GM12878 (cell line): ENCODE measurements at regions not wholly inside any gene's neighbourhood (a gene's known extent, or its start where the extent isn't known, plus 50 kb on each side); places are given as distances from the start of the nearest gene placed in this dataset.

Source experiments
- ATAC-seq: fragments of 200-7000 bp; cut with Tn5 transposase; 3 replicates; pipeline ENCODE4 v1.9.1; 2020; ENCODE audit warnings: mild to moderate bottlenecking, moderate library complexity
- BruUV-seq: library from RNA; stranded (reverse); fragments of 400-500 nt; replicated peaks from 2 replicates; lab custom pipeline; 2021; lab: Mats Ljungman, UMichigan
- CTCF ChIA-PET: fragments of 300-600 bp; sonication (Branson Sonifier 250); formaldehyde crosslinking; extraction: SDS; loops from one replicate; lab custom pipeline; 2021; ENCODE audit warnings: inconsistent platforms; lab: Yijun Ruan, JAX
- POLR2A ChIA-PET: fragments of 350-600 bp; formaldehyde crosslinking; extraction: SDS; loops from one replicate; lab custom pipeline; 2021; ENCODE audit warnings: inconsistent platforms; lab: Charles Lee
- RAD21 ChIA-PET: fragments of 300-600 bp; sonication (Branson Sonifier 250); formaldehyde crosslinking; loops from one replicate; lab custom pipeline; 2023; ENCODE audit warnings: antibody characterized with exemption; ENCODE audit not compliant: unreplicated experiment; lab: Charles Lee
- SMC1A ChIA-PET: fragments of 300-600 bp; sonication (Branson Sonifier 250); formaldehyde crosslinking; loops from one replicate; lab custom pipeline; 2023; ENCODE audit not compliant: unreplicated experiment, uncharacterized antibody; lab: Charles Lee
- DNase-seq: peaks from one replicate; pipeline ENCODE4 v3.0.0-alpha.2; 2011; ENCODE audit warnings: low read depth, low spot score
- FAIRE-seq: peaks from 3 replicates; lab custom pipeline; 2011; peaks lifted over from hg19 to GRCh38; lab: Jason Lieb, UNC
- H2AFZ ChIP-seq: 2 replicates; pipeline ENCODE4 v1.6.0; 2011; ENCODE audit warnings: low read depth, low read length, control low read depth; ENCODE audit not compliant: control insufficient read depth
- H3K27ac ChIP-seq: 2 replicates; pipeline ENCODE4 v1.5.1; 2011; ENCODE audit warnings: control low read depth; ENCODE audit not compliant: control insufficient read depth, insufficient read depth
- H3K27me3 ChIP-seq, 2 experiments: replicated peaks in 1 of 2; 2 replicates each; pipeline versions ENCODE4 v1.6.0 to v1.6.1; 2011; ENCODE audit warnings: low read length in 1 of 2; ENCODE audit not compliant: control insufficient read depth in 2 of 2, insufficient read depth in 2 of 2
- H3K36me3 ChIP-seq, 2 experiments: 2 replicates each; pipeline ENCODE4 v1.5.1; 2011; ENCODE audit warnings: low read length in 1 of 2; ENCODE audit not compliant: control insufficient read depth in 2 of 2, insufficient read depth in 2 of 2
- H3K4me1 ChIP-seq: 2 replicates; pipeline ENCODE4 v1.6.1; 2011; ENCODE audit warnings: mild to moderate bottlenecking, low read length, moderate library complexity, mixed read lengths; ENCODE audit not compliant: control insufficient read depth, insufficient read depth
- H3K4me2 ChIP-seq: 2 replicates; pipeline ENCODE4 v1.6.0; 2011; ENCODE audit warnings: control low read depth; ENCODE audit not compliant: control insufficient read depth, insufficient read depth
- H3K4me3 ChIP-seq: fragments of 200-600 bp; sonication (generic); 2 replicates; pipeline ENCODE4 v1.5.1; 2016
- H3K79me2 ChIP-seq: 2 replicates; pipeline ENCODE4 v1.6.0; 2011; ENCODE audit warnings: low read length; ENCODE audit not compliant: control insufficient read depth, insufficient read depth
- H3K9ac ChIP-seq: 2 replicates; pipeline ENCODE4 v1.8.0; 2011; ENCODE audit warnings: low read length, control low read depth, mixed read lengths; ENCODE audit not compliant: control insufficient read depth, insufficient read depth
- H3K9me3 ChIP-seq: replicated peaks from 3 replicates; pipeline ENCODE4 v1.5.1; 2011; ENCODE audit warnings: mild to moderate bottlenecking, low read length; ENCODE audit not compliant: control insufficient read depth, insufficient read depth
- H4K20me1 ChIP-seq: 2 replicates; pipeline ENCODE4 v1.6.0; 2011; ENCODE audit not compliant: control insufficient read depth, insufficient read depth
- DPF2 ChIP-seq: fragments of 450-650 bp; IDR thresholded peaks from 2 replicates; pipeline ENCODE4 v1.6.1; 2017; ENCODE audit warnings: mild to moderate bottlenecking
- EED ChIP-seq: sonication (generic); IDR thresholded peaks from 2 replicates; pipeline ENCODE4 v1.6.1; 2016; ENCODE audit warnings: antibody characterized with exemption, low read depth
- EGR1 ChIP-seq, 2 experiments: IDR thresholded peaks; 1 replicate in 1 of 2; 2 replicates in 1 of 2; pipeline ENCODE4 v1.6.1; 2011 to 2012; ENCODE audit warnings: low read depth in 2 of 2, low read length in 2 of 2, borderline replicate concordance in 1 of 2, mild to moderate bottlenecking in 1 of 2, moderate library complexity in 1 of 2
- NR2C2 ChIP-seq: IDR thresholded peaks from 2 replicates; pipeline ENCODE4 v1.6.1; 2011; ENCODE audit warnings: borderline replicate concordance, low read depth; ENCODE audit not compliant: control insufficient read depth, insufficient read length
- PAX8 ChIP-seq: fragments of 450-650 bp; IDR thresholded peaks from 2 replicates; pipeline ENCODE4 v1.6.1; 2017; ENCODE audit warnings: mild to moderate bottlenecking, moderate library complexity
- SREBF1 ChIP-seq: IDR thresholded peaks from 2 replicates; pipeline ENCODE4 v1.6.1; 2012; ENCODE audit warnings: mild to moderate bottlenecking, low read length
- TAF1 ChIP-seq: IDR thresholded peaks from 2 replicates; pipeline ENCODE4 v1.6.1; 2011; ENCODE audit warnings: mild to moderate bottlenecking, low read depth, low read length, borderline replicate concordance
- TCF12 ChIP-seq: IDR thresholded peaks from 2 replicates; pipeline ENCODE4 v1.6.1; 2011; ENCODE audit warnings: low read depth, mild to moderate bottlenecking, low read length
- WGBS: methylation state at CpG from one replicate; pipeline ENCODE4 v1.1.6; 2016; ENCODE audit warnings: low lambda C conversion rate; ENCODE audit not compliant: insufficient replicate concordance, insufficient coverage; ENCODE audit errors: missing lambda C conversion rate; 5-methylcytosine and 5-hydroxymethylcytosine counted together
- in situ Hi-C: fragments of 300-500 bp; cut with MboI; formaldehyde crosslinking; loops from 9 replicates; pipeline ENCODE4 v1.14.3; 2018; ENCODE audit warnings: mixed read lengths
- intact Hi-C: fragments of 100-400 bp; cut with micrococcal nuclease; formaldehyde crosslinking; loops from one replicate; pipeline ENCODE4 v1.14.2; 2022; ENCODE audit not compliant: unreplicated experiment
- TF ChIP-seq, protein P1 (sequence below): fragments of 450-650 bp; IDR thresholded peaks from 2 replicates; pipeline ENCODE4 v1.6.1; 2017; ENCODE audit warnings: mild to moderate bottlenecking, low read depth, inconsistent platforms; ENCODE audit not compliant: poor library complexity, severe bottlenecking
- TF ChIP-seq, protein P2 (sequence below): IDR thresholded peaks from 2 replicates; pipeline ENCODE4 v1.6.1; 2012; ENCODE audit warnings: mild to moderate bottlenecking, low read depth, low read length
- TF ChIP-seq, protein P3 (sequence below): IDR thresholded peaks from 2 replicates; pipeline ENCODE4 v1.6.1; 2011; ENCODE audit warnings: borderline replicate concordance, low read depth, mild to moderate bottlenecking, moderate library complexity, mixed read lengths, low read length; ENCODE audit not compliant: insufficient read depth; ENCODE audit errors: extremely low read length

DNA sequence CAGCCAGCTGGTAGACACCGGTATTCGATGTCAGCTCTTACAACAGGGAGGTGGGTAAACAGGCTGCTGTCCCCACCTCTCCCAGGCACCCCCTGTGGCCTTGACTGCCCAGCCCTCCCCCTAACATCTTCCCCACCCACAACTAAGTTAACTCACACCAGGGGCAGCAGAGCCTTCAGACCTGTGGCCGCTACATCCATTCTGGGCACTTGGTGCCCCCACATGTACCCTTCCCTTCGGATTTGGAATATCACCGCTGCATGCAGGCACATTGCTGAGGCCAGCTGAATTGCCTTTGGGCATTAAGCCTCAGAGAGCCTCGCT is 130.3 kb downstream of the MYCN start:
- Histone ChIP-seq H3K4me1 (no peaks in the 10 kb centered on the region), H3K9ac (no peak overlapping the region), H3K27me3 (no peaks in the 10 kb centered on the region; a peak in 1 of 4 replicates)
- ChIA-PET SMC1A (no interaction called here), RAD21 (no interaction called here)
- TF ChIP-seq NR2C2 (no peak), DPF2 (no peak), TCF12 (no peak)
- TF ChIP-seq, protein P1, sequence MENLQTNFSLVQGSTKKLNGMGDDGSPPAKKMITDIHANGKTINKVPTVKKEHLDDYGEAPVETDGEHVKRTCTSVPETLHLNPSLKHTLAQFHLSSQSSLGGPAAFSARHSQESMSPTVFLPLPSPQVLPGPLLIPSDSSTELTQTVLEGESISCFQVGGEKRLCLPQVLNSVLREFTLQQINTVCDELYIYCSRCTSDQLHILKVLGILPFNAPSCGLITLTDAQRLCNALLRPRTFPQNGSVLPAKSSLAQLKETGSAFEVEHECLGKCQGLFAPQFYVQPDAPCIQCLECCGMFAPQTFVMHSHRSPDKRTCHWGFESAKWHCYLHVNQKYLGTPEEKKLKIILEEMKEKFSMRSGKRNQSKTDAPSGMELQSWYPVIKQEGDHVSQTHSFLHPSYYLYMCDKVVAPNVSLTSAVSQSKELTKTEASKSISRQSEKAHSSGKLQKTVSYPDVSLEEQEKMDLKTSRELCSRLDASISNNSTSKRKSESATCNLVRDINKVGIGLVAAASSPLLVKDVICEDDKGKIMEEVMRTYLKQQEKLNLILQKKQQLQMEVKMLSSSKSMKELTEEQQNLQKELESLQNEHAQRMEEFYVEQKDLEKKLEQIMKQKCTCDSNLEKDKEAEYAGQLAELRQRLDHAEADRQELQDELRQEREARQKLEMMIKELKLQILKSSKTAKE: no peak
- TF ChIP-seq, all 136 proteins: peak for 0
- FAIRE-seq: no peak
- no TSS peak for BruUV-seq
- no peaks in the 10 kb centered on the region for H3K36me3 ChIP-seq
- no peak for ATAC-seq
- POLR2A ChIA-PET: no interaction called here
- H3K79me2 ChIP-seq: no peaks in the 10 kb centered on the region
- intact Hi-C loops (no loop called here), in situ Hi-C loops (no loop called here)
- H2AFZ ChIP-seq: no peak overlapping the region
- DNase-seq: no peak
- H3K27ac ChIP-seq: no peak overlapping the region
- H3K4me3 ChIP-seq: no peak overlapping the region
- H3K9me3 ChIP-seq: no peaks in the 10 kb centered on the region
- CTCF ChIA-PET: no interaction called here
- no peak overlapping the region for H3K4me2 ChIP-seq
- H4K20me1 ChIP-seq: no peaks in the 10 kb centered on the region
- 19% methylated on average over 6 of the region's 6 CpGs for WGBS

DNA sequence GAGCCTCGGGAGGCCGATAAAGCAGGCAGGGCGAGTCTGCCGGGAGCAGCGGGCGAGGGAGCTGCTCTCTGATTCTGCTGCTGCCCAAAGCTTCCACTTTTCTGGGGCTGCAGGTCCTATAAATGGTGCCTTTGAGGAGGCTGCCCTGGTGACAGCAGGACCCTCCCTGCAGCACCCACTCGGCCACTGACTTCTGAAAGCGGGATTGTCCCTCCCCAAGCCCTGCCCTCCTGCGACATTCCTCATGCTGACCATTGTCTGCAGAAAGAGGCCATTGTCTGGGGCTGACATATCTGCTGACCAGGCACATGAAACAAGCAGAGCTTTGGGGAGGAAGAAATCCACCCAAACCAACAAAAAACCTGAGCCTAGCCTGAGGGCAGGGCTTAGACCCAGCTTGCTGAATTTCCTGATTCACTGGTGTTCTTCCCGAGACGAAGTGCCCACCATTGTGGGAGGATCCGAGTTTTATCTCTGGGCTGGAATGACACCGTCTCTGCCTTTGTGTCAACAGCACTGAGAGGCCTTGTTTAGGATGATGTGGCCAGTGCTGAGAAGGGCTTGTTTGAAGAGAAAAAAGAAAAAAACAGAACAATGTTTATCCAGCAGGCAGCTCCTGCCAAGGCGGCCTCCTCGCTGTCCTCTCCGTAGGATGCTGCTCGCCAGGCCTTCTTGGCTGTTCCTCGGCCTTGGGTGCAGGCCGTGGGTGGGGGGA is 129.7 kb downstream of the MYCN start:
- ChIA-PET CTCF (no interaction called here), POLR2A (no interaction called here), SMC1A (no interaction called here), RAD21 (no interaction called here)
- no peak overlapping the region for H3K4me3 ChIP-seq
- in situ Hi-C loops: no loop called here
- H3K36me3 ChIP-seq: no peaks in the 10 kb centered on the region
- no peaks in the 10 kb centered on the region for H4K20me1 ChIP-seq
- H3K4me2 ChIP-seq: no peak overlapping the region
- no peak for FAIRE-seq
- H3K27me3 ChIP-seq: no peaks in the 10 kb centered on the region; a peak in 1 of 4 replicates
- H3K27ac ChIP-seq: no peak overlapping the region
- DNase-seq: no peak
- no peak overlapping the region for H3K9ac ChIP-seq
- 31% methylated on average over 19 of the region's 19 CpGs for WGBS
- no peaks in the 10 kb centered on the region for H3K79me2 ChIP-seq
- BruUV-seq: no TSS peak
- intact Hi-C loops: no loop called here
- H3K9me3 ChIP-seq: no peaks in the 10 kb centered on the region
- H2AFZ ChIP-seq: no peak overlapping the region
- H3K4me1 ChIP-seq: no peaks in the 10 kb centered on the region
- no peak for ATAC-seq
- TF ChIP-seq TAF1 (no peak), PAX8 (no peak), EED (no peak), EGR1 (IDR thresholded peaks at IDR 0.05; ENCODE audit: borderline replicate concordance in 1 of 2, low read depth in 2 of 2, low read length in 2 of 2) (no peak), SREBF1 (no peak)
- TF ChIP-seq, protein P2, sequence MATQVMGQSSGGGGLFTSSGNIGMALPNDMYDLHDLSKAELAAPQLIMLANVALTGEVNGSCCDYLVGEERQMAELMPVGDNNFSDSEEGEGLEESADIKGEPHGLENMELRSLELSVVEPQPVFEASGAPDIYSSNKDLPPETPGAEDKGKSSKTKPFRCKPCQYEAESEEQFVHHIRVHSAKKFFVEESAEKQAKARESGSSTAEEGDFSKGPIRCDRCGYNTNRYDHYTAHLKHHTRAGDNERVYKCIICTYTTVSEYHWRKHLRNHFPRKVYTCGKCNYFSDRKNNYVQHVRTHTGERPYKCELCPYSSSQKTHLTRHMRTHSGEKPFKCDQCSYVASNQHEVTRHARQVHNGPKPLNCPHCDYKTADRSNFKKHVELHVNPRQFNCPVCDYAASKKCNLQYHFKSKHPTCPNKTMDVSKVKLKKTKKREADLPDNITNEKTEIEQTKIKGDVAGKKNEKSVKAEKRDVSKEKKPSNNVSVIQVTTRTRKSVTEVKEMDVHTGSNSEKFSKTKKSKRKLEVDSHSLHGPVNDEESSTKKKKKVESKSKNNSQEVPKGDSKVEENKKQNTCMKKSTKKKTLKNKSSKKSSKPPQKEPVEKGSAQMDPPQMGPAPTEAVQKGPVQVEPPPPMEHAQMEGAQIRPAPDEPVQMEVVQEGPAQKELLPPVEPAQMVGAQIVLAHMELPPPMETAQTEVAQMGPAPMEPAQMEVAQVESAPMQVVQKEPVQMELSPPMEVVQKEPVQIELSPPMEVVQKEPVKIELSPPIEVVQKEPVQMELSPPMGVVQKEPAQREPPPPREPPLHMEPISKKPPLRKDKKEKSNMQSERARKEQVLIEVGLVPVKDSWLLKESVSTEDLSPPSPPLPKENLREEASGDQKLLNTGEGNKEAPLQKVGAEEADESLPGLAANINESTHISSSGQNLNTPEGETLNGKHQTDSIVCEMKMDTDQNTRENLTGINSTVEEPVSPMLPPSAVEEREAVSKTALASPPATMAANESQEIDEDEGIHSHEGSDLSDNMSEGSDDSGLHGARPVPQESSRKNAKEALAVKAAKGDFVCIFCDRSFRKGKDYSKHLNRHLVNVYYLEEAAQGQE: no peak
- TF ChIP-seq, protein P3, sequence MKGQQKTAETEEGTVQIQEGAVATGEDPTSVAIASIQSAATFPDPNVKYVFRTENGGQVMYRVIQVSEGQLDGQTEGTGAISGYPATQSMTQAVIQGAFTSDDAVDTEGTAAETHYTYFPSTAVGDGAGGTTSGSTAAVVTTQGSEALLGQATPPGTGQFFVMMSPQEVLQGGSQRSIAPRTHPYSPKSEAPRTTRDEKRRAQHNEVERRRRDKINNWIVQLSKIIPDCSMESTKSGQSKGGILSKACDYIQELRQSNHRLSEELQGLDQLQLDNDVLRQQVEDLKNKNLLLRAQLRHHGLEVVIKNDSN: no peak
